Kidney capillary endothelial cell (primary cell): ENCODE measurements at regions not wholly inside any gene's neighbourhood (a gene's known extent, or its start where the extent isn't known, plus 50 kb on each side); places are given as distances from the start of the nearest gene placed in this dataset.

Experiments
- DNase-seq: peaks from one replicate; pipeline ENCODE4 v3.0.0-alpha.2; 2018; ENCODE audit warnings: low spot score

DNA sequence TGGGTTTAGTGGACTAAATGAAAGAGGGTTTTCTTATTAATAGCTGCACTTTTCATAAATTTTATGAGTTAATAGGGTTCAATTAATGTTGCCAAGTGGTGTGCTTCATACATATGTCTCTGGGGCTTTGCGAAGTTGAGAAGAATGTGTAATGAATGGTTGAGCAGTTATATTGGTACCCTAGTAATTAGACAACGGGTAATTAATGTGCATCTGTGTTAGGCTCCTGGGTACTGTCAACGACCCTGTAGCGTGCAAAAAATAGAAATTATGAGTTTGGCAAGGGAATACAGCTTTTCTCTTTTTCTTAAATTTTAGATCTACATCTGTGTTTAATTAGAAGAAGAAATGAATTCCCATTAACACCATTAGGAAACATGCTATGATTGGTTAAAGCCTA is 1027.7 kb downstream of the ARAP2 start:
- no peak for DNase-seq

DNA sequence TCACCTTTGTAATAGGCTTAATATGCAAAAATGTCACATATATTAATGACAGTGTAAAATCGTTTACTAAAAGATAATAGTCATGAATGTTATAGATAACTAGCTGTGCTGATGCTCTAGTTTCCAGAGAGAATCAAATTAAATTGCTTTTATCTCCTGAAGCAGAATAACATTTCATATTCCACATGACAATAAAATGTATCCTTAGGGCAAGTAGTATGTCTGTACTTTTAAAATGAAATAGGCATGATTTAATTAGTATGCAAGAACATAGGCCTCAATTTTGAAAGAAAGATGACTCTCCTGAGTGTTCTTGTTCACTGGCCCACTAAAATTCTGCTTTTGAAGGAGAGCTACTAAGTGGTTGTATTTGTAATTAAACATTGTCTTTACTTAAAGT is 1027.0 kb downstream of the ARAP2 start:
- no peak for DNase-seq

DNA sequence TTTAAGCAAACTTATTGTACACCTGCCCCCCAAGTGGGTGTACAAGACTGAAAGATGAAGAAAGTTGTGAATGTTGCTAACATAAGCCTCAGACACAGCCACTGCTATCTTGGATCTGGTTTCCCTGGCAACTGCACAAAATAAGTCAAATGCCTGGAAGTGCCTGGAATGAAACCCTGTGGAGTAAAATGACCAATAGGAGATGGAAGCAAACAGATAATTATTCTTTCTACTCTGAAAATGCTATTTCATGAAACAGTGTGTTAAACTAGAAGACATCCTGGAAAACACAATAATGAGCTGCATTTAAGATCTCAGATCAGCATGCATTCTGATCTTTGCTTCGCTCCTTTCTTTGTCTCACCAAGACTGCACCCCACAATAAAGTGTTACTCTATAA is 1016.0 kb downstream of the ARAP2 start:
- DNase-seq: no peak

DNA sequence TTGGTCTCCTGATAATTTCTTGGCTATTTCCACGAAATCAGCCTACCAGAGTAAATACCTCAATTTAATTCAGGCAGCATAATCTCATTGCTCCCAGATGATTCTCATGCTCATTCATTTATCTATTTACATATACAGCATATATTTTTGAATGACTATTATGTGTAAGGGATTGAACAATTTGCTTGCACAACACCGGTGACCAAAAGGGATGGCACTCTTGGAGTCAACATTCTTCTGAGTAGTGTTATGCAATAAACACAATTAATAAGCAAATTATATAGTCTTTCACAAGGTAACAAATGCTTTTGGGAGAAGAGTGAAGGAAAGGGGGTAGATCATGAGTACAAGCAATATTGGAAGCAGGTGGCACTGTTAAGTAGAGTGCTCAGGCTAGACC is 1015.3 kb downstream of the ARAP2 start:
- DNase-seq: no peak

DNA sequence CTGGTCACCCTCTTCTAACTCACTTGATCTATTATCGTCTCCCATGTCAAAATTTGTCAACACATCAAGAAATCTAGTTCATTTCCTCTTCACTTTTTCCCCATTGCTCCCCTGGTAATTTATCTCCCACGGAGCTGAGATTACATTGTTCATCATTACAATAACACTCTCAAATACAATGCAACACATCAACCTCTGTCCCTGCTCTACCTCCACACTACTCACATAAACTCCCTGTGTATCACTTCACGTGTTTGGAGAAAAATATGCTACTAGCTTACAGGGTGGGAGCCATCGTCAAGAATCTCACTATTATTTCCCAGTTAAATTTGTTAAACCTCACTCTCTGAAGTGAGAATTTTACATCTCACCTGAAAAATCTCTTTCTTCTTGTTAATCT is 1006.4 kb downstream of the ARAP2 start:
- no peak for DNase-seq

DNA sequence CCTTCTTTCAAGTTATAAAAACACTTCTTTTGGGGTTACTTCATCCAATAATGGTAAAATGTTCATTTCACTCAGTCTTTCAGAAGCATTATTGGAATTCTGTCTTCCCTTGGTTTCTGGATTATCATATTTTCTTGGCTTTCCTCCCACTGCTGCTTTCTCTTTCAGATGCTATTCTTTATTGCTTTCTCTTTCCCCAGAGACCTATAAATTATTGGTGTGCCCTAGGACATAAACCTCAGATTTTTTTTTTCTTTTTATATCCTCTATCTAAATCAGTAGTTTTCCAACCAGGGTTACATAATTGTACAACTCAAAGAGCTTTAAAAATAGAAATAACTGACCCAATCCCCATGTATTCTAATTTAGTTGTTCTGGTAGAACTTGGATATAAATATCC is 1005.5 kb downstream of the ARAP2 start:
- DNase-seq: no peak

DNA sequence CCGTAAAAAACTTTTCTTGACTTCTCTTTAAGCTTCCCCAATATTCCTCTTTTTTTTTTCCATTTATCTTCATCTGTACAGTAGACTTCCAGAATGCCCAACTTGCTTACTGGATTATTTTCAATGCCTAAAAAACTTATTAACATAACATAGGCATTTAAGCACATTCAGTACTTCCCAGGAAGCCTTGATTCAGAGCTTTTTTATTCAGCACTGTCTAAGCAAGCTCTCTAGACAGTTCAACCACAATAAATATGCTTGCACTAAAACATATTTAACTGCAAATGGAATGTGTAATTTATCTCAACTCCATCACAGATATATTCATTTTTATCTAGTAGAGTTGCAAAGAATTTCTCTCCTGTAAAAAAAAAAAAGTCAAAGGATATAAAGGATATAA is 997.8 kb downstream of the ARAP2 start:
- no peak for DNase-seq

DNA sequence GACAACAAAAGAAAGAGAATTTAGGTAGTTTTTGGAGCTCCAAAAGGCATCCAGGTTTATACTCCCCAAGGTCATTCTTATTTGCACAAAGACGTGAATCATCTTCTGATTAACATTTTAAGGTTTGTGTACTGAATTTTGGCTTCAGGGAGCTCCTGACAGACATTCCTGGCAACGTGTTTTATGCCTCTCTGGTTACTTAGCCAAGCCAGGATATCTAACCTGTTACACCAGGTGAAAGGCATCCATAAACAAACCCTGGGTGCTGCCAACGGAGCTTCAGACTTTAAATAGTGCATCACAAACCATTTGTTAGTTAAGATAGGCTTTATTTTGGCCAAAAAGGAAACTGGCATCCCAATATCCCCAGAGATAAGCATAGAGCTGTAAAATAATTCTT is 997.3 kb downstream of the ARAP2 start:
- no peak for DNase-seq

DNA sequence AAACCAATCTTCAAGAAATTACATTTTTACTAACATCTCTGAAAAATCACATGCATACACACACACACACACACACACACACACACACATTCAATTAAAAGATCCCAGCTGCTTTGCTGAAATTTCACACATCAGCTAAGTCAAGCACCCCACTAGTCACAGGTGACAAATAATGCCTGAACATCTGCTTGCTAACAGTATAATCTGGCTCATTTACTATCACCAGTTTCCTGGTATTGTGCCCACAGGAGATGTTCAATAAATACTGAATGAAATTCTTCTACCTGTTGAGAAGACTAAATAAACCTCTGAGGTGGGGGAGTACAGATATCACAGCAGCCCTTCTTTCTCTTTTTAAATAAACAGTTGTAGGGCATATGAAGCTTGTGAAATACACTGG is 994.0 kb downstream of the ARAP2 start:
- no peak for DNase-seq

DNA sequence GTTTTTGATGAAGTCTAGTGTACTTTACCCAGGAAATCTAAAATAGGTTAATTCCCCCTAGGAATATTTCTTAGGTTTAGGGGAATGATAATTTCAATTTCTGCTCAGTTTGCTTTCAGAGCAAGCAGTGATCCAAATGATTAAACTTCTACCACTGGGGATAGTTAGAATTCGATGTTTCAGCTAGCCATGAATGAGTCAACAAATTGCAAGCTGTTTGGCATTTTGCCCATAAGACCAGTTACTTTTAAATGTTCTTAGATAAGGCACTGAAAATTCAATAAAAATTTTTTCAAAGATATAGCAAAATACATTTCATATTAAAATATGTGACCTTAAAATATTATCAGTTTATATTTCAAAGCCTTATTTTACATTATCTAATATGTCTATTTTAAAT is 993.6 kb downstream of the ARAP2 start:
- DNase-seq: no peak

DNA sequence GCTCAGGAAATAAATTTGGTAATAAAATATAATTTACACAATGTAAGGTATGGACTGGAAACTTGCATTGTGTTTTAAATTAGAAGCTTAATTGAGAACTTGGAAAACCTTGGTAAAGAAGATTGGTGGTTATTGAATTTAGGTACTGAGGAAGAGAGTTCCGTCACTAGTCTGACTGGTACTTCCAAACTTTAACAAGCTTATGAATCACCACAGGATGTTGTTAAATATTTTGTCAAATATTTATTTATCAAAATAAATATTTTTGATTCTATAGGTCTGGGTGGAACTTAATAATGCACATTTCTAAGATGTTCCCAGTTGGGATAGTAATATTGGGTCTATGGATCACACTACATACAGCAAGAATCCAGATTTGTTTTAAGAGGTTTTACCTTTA is 992.2 kb downstream of the ARAP2 start:
- DNase-seq: no peak

DNA sequence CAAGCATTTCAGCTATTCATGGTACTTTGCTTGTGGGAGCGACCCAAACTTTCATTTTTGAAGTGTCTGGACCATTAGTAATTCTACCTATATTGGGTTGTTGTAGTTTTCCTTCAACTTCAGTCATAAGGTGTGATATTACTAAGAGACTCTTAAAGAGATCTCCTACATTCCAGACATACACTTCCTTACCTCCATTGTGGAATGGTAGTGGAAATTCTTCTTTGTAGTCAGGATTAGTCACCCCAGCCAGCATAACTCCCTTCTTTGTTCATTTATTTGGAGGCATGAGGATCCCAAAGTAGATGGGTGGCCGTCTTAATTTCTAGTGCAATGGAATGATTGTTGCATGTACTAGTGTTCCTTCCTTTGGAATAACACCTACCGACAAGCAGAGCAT is 991.4 kb downstream of the ARAP2 start:
- no peak for DNase-seq

DNA sequence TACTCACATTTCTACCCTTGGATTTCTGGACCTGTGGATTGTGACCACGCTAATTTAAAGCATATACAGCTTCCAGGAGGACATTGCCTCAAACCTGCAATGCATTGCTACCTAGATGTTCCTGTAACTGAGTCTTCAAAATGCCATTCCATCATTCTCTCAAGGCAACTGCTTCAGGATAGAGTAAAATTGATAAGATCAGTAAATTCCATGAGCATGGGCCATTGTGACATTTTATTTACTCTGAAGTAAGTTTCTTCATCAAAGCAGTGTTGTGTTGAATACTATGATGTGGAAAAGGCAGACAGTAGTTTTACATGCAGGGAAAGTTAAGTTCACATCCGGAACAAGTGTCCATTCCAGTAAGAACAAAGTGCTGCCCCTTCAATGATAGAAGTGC is 991.0 kb downstream of the ARAP2 start:
- DNase-seq: no peak

DNA sequence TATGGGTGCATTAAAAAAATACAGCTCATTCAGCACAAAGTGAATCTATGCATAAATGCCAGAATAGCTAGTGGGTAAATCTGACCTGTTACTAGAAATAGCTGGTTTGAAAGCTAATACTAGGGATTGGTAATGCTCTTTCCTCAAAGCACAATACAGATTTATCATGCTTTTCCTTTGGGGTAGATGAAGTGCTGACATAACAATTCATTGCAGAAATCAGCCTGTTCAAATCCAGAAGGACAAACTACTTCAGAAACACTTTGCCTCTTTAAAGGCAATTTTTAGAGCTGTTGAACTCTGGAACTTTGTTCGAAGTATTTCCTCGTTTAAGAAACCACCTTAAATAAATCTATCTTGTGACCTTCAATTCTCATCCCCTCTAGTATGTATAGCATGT is 957.9 kb downstream of the ARAP2 start:
- no peak for DNase-seq

DNA sequence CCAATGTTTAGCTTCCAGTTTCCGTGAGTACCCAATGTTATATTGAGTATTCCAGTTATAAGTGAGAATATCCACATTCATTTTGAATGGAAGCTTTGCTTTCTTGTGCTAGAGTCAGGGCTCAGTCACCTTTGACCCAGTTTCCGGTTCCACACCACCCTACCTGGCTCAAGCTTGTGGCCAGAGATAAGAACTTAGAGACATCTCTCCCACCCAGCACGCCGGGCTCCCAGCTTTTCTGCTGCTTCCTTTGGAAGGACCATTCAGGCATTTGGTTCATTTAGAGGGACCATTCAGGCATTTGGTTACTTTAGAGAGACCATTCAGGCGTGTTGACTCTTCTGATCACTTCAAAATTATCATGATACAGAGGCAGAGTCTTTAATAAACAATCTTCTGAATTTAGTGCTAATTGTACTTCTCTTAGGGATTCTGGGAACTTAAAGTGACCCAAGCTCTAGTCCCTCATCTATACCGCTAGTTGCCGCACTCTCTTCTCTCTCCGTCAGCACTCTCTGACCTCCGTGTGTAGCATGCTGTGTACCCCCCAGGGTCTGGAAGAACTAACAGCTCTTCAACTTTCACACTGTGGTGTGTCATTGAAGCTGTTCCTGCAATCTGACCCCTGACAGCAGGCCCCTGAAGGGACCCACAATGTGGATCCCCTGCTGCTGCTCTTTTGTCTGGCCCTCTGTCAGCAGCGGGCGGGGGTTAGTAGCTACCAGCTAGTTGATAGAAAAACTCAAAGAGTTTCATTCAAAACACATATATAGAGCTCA is 943.1 kb downstream of the ARAP2 start:
- no peak for DNase-seq

DNA sequence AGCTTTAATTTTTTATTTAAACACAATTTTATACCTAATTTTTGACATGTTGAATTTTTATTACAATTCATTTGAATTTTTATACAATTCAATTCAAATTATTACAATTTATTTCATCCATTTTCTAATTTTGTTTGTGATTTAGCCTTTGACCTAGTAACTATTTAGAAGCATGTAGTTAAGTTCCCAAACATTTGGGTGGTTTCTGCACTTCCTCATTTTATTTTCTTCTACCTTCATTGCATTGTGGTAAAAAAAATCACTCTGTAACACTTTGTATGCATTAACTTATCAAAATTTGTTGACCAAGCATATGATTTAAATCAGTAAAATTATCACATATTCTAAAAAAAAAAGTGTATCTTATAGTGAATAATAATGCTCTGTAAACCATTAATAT is 928.9 kb downstream of the ARAP2 start:
- no peak for DNase-seq

DNA sequence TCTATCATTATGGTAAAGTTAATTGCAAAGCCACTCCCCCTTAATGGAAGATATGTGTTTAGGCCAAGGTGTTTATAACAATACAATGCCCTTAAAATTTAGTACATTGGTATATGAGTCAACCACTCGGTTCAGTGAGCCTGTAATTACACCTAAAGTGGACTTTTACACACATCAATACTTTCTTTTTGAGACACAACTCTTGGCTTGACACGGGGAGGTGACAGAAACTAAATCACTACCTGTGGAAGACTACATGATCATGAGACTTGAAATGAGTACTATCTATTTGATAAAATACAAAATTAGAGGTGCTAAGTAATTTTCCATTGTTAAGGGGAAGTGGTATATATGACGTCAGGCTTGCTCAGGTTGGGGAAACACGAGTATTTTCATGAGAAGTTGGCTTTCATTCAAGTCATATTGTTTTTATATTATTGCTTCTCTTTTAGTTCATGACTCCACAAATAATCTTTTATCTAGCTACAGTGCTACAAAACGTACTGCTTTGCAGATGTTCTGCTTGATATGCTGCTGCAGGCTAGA is 918.3 kb downstream of the ARAP2 start:
- DNase-seq: no peak

DNA sequence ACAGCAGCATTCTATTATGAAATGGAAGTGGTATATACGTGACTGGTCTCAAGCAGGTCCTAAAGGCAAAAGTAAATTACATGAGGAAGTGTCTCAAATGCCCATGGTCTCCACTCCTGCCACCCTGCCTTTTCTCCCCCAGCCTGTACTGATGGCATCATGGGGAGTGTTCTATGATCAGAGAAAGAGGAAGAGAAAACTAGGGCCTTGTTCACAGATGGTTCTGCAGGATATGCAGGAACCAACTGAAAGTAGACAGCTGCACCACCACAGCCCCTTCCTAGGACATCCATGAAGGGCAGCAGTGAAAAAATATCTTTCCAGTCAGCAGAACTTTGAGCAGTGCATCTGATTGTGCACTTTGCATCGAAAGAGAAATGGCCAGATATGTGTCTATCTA is 901.5 kb downstream of the ARAP2 start:
- no peak for DNase-seq

DNA sequence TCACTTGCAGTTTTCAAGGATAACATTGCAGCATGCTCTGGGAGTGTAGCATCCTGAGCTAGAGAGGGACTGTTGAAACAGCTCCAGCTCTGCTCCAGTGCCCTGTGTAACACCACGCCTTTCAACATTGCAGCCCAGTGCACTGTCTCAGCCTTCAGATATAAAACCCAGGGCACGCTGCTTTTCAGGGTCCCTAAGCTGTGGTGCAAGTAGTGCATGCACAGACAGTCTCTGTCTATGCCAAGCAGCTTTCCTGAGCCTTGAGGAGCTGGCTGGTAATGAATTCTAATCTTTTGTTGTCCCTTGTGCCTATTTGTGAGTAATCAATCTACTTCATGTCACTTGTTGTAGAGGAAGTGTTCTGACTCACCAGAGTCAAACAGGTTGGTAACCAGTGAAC is 897.0 kb downstream of the ARAP2 start:
- DNase-seq: no peak

DNA sequence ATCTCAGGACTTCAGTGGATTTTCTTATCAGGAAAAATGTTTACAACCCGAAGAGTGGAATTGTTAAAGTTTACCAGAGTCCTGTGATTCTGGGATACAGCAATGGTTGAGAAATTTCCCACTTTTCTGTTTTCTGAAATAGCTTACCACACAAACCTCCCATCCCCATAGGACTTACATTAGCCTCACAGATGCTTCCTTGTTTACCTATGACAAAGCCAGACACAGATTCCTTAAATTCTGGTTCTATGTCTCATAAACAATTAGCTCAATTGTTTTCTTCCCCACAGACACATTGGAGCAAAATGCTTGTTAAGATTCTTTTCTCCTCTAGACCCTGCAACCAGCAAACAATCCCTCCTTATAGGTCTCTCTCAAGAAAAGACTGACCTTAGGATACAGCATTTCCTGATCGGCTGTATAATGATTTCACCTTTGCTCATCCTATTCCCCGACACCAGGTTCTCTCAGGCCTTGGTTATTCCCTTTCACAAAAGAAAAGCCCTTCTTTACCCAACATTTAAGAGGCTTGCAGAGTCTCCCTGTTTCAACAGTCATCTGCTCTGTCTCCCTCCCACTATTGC is 886.2 kb downstream of the ARAP2 start:
- no peak for DNase-seq

DNA sequence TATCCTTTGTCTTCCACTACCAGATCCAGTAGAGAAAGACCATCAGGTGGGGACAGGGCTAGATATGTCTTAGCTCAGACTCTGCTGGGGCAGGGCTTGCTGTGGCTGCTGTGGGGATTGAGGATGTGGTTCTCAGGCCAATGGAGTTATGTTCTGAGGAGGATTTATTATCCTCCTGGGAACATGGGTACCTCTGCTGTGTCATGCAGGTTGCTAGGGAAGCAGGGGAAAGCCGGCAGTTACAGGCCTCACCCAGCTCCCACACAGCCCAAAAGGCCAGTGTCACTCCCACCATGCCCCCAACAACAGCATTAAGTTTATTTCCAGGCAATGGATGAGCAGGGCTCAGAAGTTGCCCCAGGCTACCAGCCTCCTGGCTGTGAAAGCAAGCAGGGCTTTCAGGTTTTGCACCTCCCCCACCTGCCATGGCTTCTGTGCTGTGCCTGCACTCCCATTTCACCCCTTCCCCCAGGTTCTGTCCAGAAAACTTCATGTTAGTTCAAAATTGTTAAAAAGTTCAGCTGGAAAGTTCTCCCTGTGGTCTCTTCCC is 879.9 kb downstream of the ARAP2 start:
- DNase-seq: no peak

DNA sequence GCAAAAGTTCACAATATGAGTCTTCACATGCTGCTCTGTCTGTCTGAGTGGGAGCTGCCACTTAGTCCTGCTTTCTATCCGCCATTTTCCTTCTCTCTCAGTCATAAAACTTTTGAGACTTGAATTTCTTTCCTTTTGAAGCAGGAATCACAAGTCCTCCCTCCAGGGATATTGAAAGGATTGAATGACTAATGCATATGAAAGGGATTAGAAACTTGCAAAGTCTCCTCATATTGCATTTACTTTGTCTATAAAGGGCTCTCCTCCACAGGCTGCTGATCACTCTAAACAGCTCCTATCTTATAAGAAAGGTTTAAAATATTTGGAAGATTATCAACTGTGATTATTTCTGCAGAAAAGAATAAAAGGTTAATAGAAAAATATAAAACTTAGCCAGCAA is 879.1 kb downstream of the ARAP2 start:
- no peak for DNase-seq

DNA sequence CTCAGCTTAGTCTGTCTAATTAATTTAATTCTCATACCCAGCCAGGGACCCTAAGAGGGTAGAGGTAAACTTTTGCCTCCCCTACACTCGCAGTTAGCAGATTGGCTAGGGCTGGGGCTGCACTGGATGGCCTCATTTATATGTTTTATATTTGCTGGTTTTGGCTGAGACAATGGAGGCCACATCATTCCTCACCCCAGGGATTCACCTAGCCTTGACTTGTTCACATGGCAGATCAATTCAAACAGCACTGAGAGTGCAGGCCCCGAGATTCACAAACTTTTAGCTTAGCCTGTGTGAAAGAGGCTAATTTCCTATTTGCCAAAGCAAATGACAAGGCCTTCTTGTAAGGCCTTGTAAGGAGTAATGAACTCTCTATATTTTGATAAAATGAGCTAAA is 844.4 kb downstream of the ARAP2 start:
- no peak for DNase-seq

DNA sequence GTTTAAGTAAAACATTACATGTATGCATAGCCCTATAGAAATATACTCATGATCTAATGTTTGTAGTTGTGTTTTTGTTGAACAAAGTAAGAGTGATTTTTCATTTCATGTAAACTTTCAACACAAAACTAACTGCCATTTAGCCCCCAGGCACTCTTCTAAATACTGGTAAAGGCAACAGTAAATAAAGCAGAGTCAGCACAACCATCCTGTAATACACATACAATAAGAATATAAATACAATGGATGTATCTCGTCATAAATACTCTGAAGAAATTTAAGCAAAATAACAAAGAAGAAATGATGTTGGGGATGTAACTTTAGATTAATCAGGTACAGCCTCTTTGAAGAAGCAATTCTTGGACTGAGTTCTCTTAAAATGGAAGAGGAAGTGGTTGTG is 821.2 kb downstream of the ARAP2 start:
- DNase-seq: no peak
